HEK293 (cell line): ENCODE measurements at regions not wholly inside any gene's neighbourhood (a gene's known extent, or its start where the extent isn't known, plus 50 kb on each side); places are given as distances from the start of the nearest gene placed in this dataset.
A peak's percentile ranks its signal among the peaks of the same experiment; 100 is the strongest.

Source experiments
- CTCF ChIA-PET: fragments of 350-600 bp; formaldehyde crosslinking; extraction: SDS; loops from one replicate; lab custom pipeline; 2021; ENCODE audit warnings: antibody characterized with exemption; lab: Yijun Ruan, JAX
- POLR2A ChIA-PET: fragments of 300-600 bp; formaldehyde crosslinking; extraction: SDS; loops from one replicate; lab custom pipeline; 2020; ENCODE audit warnings: antibody characterized with exemption, inconsistent platforms; lab: Yijun Ruan, JAX
- H3K27ac ChIP-seq: fragments of 200-500 bp; sonication (Bioruptor generic); 2 replicates; pipeline ENCODE4 v1.5.1; 2014; ENCODE audit warnings: low read depth, low read length, control low read depth, inconsistent platforms; ENCODE audit errors: extremely low read depth
- H3K36me3 ChIP-seq, 2 experiments: fragments of 200-500 bp in 1 of 2; sonication (Bioruptor generic) in 1 of 2; 1 replicate in 1 of 2; 2 replicates in 1 of 2; pipeline ENCODE4 v1.5.1; 2014 to 2017; ENCODE audit warnings: inconsistent platforms in 2 of 2, low read length in 2 of 2; ENCODE audit not compliant: control insufficient read depth in 2 of 2, insufficient read depth in 1 of 2
- H3K4me1 ChIP-seq: fragments of 200-500 bp; sonication (Bioruptor generic); 2 replicates; pipeline ENCODE4 v1.5.1; 2014; ENCODE audit warnings: mild to moderate bottlenecking, low read length, inconsistent platforms; ENCODE audit not compliant: control insufficient read depth, insufficient read depth
- H3K4me3 ChIP-seq: 2 replicates; pipeline ENCODE4 v1.5.1; 2011; ENCODE audit warnings: low read depth, mild to moderate bottlenecking, control low read depth, low read length, moderate library complexity
- H3K9me3 ChIP-seq: fragments of 200-500 bp; sonication (Bioruptor generic); 2 replicates; pipeline ENCODE4 v1.5.1; 2014; ENCODE audit warnings: low read depth, low read length, inconsistent platforms; ENCODE audit not compliant: control insufficient read depth, insufficient read depth
- EGR2 ChIP-seq: fragments of 450-650 bp; formaldehyde crosslinking; IDR thresholded peaks from 2 replicates; pipeline ENCODE4 v1.5.1; 2016; ENCODE audit warnings: low read depth, missing biosample characterization, missing genetic modification characterization
- FEZF1 ChIP-seq: fragments of 450-650 bp; formaldehyde crosslinking; IDR thresholded peaks from 2 replicates; pipeline ENCODE4 v1.5.1; 2016; ENCODE audit warnings: missing biosample characterization, missing genetic modification characterization
- GLI2 ChIP-seq: fragments of 450-650 bp; formaldehyde crosslinking; IDR thresholded peaks from 2 replicates; pipeline ENCODE4; 2017; ENCODE audit warnings: missing biosample characterization, missing genetic modification characterization, low read depth, borderline replicate concordance
- MEIS1 ChIP-seq: sonication (generic); formaldehyde crosslinking; IDR thresholded peaks from 2 replicates; pipeline ENCODE4 v1.8.1; 2022; ENCODE audit warnings: missing genetic modification reagents, mild to moderate bottlenecking, borderline replicate concordance
- SCRT2 ChIP-seq: fragments of 450-650 bp; formaldehyde crosslinking; IDR thresholded peaks from 2 replicates; pipeline ENCODE4 v1.5.1; 2016; ENCODE audit warnings: missing biosample characterization, missing genetic modification characterization
- TRIM28 ChIP-seq: IDR thresholded peaks from 2 replicates; pipeline ENCODE4 v1.6.1; 2011; ENCODE audit warnings: low read length, control low read depth, borderline replicate concordance
- ZBTB8A ChIP-seq: fragments of 450-650 bp; formaldehyde crosslinking; IDR thresholded peaks from 2 replicates; pipeline ENCODE4 v1.5.1; 2016; ENCODE audit warnings: missing biosample characterization, missing genetic modification characterization
- ZFHX2 ChIP-seq: fragments of 450-650 bp; formaldehyde crosslinking; conservative IDR thresholded peaks from 2 replicates; pipeline ENCODE4 v1.5.1; 2016; ENCODE audit warnings: missing biosample characterization, missing genetic modification characterization
- ZFP41 ChIP-seq: fragments of 450-650 bp; formaldehyde crosslinking; IDR thresholded peaks from 2 replicates; pipeline ENCODE4 v1.5.1; 2016; ENCODE audit warnings: missing biosample characterization, missing genetic modification characterization, borderline replicate concordance
- ZFP69B ChIP-seq: fragments of 450-650 bp; formaldehyde crosslinking; IDR thresholded peaks from 2 replicates; pipeline ENCODE4 v1.5.1; 2016; ENCODE audit warnings: missing biosample characterization, missing genetic modification characterization
- ZNF10 ChIP-seq: fragments of 450-650 bp; formaldehyde crosslinking; IDR thresholded peaks from 2 replicates; pipeline ENCODE4 v1.5.1; 2017; ENCODE audit warnings: missing biosample characterization, missing genetic modification characterization
- ZNF37A ChIP-seq: fragments of 450-650 bp; IDR thresholded peaks from 2 replicates; pipeline ENCODE4 v1.5.1; 2018; ENCODE audit warnings: missing biosample characterization, missing genetic modification characterization
- ZNF404 ChIP-seq: fragments of 450-650 bp; formaldehyde crosslinking; IDR thresholded peaks from 2 replicates; pipeline ENCODE4 v1.5.1; 2017; ENCODE audit warnings: missing biosample characterization, missing genetic modification characterization
- ZNF423 ChIP-seq: fragments of 450-650 bp; formaldehyde crosslinking; IDR thresholded peaks from 2 replicates; pipeline ENCODE4 v1.5.1; 2016; ENCODE audit warnings: missing biosample characterization, missing genetic modification characterization
- ZNF530 ChIP-seq: fragments of 450-650 bp; formaldehyde crosslinking; IDR thresholded peaks from 2 replicates; pipeline ENCODE4 v1.5.1; 2016; ENCODE audit warnings: low read depth, missing biosample characterization, missing genetic modification characterization
- ZNF544 ChIP-seq: fragments of 450-650 bp; formaldehyde crosslinking; IDR thresholded peaks from 2 replicates; pipeline ENCODE4 v1.5.0; 2017; ENCODE audit warnings: missing biosample characterization, missing genetic modification characterization
- ZNF560 ChIP-seq: fragments of 450-650 bp; formaldehyde crosslinking; IDR thresholded peaks from 2 replicates; pipeline ENCODE4 v1.5.1; 2017; ENCODE audit warnings: missing biosample characterization, missing genetic modification characterization, borderline replicate concordance
- ZNF600 ChIP-seq: fragments of 450-650 bp; formaldehyde crosslinking; IDR thresholded peaks from 2 replicates; pipeline ENCODE4 v1.5.1; 2016; ENCODE audit warnings: missing biosample characterization, missing genetic modification characterization
- ZNF658 ChIP-seq: fragments of 450-650 bp; formaldehyde crosslinking; IDR thresholded peaks from 2 replicates; pipeline ENCODE4; 2016; ENCODE audit warnings: missing biosample characterization, missing genetic modification characterization
- ZNF660 ChIP-seq: fragments of 450-650 bp; IDR thresholded peaks from 2 replicates; pipeline ENCODE4 v1.5.1; 2018; ENCODE audit warnings: missing biosample characterization, mild to moderate bottlenecking, missing genetic modification characterization
- ZNF677 ChIP-seq: fragments of 450-650 bp; IDR thresholded peaks from 2 replicates; pipeline ENCODE4 v1.5.0; 2018; ENCODE audit warnings: missing biosample characterization, mild to moderate bottlenecking, missing genetic modification characterization, moderate library complexity
- ZNF707 ChIP-seq: fragments of 450-650 bp; formaldehyde crosslinking; IDR thresholded peaks from 2 replicates; pipeline ENCODE4 v1.5.1; 2016; ENCODE audit warnings: missing biosample characterization, missing genetic modification characterization
- ZNF747 ChIP-seq: fragments of 450-650 bp; formaldehyde crosslinking; IDR thresholded peaks from 2 replicates; pipeline ENCODE4 v1.5.1; 2016; ENCODE audit warnings: missing biosample characterization, missing genetic modification characterization
- ZNF843 ChIP-seq: fragments of 450-650 bp; formaldehyde crosslinking; IDR thresholded peaks from 2 replicates; pipeline ENCODE4 v1.5.1; 2016; ENCODE audit warnings: missing biosample characterization, missing genetic modification characterization
- TF ChIP-seq, protein P1 (sequence below): fragments of 450-650 bp; formaldehyde crosslinking; optimal IDR thresholded peaks from 2 replicates; pipeline ENCODE3; 2016; ENCODE audit warnings: missing biosample characterization, mild to moderate bottlenecking, missing genetic modification characterization
- TF ChIP-seq, protein P2 (sequence below): fragments of 450-650 bp; formaldehyde crosslinking; IDR thresholded peaks from 2 replicates; pipeline ENCODE4 v1.5.1; 2016; ENCODE audit warnings: missing biosample characterization, missing genetic modification characterization, low read depth
- TF ChIP-seq, protein P3 (sequence below): fragments of 450-650 bp; formaldehyde crosslinking; IDR thresholded peaks from 2 replicates; pipeline ENCODE4 v1.5.1; 2016; ENCODE audit warnings: missing biosample characterization, missing genetic modification characterization
- TF ChIP-seq, protein P4 (sequence below): fragments of 450-650 bp; formaldehyde crosslinking; IDR thresholded peaks from 2 replicates; pipeline ENCODE4 v1.5.1; 2016; ENCODE audit warnings: missing biosample characterization, missing genetic modification characterization
- TF ChIP-seq, protein P5 (sequence below): fragments of 450-650 bp; formaldehyde crosslinking; IDR thresholded peaks from 2 replicates; pipeline ENCODE4 v1.5.1; 2016; ENCODE audit warnings: missing biosample characterization, missing genetic modification characterization

DNA sequence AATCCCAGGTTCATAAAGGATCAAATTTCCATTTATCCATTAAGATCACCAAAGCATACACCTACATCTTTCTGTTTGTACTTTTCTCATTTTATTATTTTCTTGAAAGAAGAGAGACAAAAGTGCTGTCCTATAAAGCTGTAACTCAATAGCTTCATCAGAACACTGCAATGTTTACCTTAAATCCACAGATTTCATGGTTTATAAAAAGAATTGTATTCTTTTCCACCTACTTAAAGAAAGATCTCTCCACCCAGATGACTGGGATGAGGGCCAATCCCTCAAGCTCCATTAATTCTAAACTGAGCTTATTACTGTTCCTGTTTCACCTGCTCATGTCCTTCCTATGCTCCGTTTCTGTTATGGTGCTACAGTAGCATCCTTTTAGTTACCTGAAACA lies 470.6 kb downstream of the BCAT1 start (continued):
- TF ChIP-seq ZBTB8A (tag by site-specific recombination) (0 out of 2 replicates have a peak, but pooled peaks have one; percentile 9), ZFHX2 (tag by site-specific recombination) (peak; percentile 61), ZNF404 (tag by site-specific recombination) (no peak), ZNF707 (no peak), ZNF530 (tag by site-specific recombination) (no peak), ZNF600 (tag by site-specific recombination) (no peak), ZNF660 (tag by site-specific recombination) (no peak), SCRT2 (tag by site-specific recombination) (no peak), FEZF1 (tag by site-specific recombination) (peak; percentile 65), GLI2 (tag by site-specific recombination) (no peak), ZNF37A (no peak), ZFP41 (tag by site-specific recombination) (no peak), ZNF677 (tag by site-specific recombination) (no peak), ZNF747 (tag by site-specific recombination) (no peak), TRIM28 (no peak), ZNF560 (tag by site-specific recombination) (no peak), ZNF423 (tag by site-specific recombination) (no peak)
- TF ChIP-seq, protein P1, sequence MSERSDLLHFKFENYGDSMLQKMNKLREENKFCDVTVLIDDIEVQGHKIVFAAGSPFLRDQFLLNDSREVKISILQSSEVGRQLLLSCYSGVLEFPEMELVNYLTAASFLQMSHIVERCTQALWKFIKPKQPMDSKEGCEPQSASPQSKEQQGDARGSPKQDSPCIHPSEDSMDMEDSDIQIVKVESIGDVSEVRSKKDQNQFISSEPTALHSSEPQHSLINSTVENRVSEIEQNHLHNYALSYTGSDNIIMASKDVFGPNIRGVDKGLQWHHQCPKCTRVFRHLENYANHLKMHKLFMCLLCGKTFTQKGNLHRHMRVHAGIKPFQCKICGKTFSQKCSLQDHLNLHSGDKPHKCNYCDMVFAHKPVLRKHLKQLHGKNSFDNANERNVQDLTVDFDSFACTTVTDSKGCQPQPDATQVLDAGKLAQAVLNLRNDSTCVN: no peak
- TF ChIP-seq, protein P2, sequence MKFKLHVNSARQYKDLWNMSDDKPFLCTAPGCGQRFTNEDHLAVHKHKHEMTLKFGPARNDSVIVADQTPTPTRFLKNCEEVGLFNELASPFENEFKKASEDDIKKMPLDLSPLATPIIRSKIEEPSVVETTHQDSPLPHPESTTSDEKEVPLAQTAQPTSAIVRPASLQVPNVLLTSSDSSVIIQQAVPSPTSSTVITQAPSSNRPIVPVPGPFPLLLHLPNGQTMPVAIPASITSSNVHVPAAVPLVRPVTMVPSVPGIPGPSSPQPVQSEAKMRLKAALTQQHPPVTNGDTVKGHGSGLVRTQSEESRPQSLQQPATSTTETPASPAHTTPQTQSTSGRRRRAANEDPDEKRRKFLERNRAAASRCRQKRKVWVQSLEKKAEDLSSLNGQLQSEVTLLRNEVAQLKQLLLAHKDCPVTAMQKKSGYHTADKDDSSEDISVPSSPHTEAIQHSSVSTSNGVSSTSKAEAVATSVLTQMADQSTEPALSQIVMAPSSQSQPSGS: no peak
- TF ChIP-seq, protein P3, sequence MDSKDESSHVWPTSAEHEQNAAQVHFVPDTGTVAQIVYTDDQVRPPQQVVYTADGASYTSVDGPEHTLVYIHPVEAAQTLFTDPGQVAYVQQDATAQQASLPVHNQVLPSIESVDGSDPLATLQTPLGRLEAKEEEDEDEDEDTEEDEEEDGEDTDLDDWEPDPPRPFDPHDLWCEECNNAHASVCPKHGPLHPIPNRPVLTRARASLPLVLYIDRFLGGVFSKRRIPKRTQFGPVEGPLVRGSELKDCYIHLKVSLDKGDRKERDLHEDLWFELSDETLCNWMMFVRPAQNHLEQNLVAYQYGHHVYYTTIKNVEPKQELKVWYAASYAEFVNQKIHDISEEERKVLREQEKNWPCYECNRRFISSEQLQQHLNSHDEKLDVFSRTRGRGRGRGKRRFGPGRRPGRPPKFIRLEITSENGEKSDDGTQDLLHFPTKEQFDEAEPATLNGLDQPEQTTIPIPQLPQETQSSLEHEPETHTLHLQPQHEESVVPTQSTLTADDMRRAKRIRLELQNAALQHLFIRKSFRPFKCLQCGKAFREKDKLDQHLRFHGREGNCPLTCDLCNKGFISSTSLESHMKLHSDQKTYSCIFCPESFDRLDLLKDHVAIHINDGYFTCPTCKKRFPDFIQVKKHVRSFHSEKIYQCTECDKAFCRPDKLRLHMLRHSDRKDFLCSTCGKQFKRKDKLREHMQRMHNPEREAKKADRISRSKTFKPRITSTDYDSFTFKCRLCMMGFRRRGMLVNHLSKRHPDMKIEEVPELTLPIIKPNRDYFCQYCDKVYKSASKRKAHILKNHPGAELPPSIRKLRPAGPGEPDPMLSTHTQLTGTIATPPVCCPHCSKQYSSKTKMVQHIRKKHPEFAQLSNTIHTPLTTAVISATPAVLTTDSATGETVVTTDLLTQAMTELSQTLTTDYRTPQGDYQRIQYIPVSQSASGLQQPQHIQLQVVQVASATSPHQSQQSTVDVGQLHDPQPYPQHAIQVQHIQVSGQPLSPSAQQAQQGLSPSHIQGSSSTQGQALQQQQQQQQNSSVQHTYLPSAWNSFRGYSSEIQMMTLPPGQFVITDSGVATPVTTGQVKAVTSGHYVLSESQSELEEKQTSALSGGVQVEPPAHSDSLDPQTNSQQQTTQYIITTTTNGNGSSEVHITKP (tag by site-specific recombination): no peak

DNA sequence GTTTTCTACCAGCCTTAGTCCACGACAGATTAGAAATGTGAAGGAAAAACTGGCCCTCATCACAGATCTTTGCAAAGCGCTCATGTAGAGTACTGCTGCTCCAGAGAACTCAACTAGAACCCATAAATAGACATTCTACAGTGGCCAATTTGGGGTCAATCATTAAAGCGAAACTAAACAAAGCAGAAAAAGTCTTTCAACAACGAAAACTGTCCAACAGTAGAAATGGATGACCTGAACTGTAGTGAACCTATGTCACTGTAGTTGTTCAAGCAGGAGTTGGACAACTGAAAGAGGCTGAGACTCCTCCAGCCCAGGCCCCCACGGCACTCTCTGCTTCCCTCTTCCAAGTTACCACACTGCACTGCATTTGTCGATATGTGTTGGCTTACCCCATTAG lies 472.6 kb downstream of the BCAT1 start:
- CTCF ChIA-PET: no interaction called here
- POLR2A ChIA-PET: no interaction called here
- no peak overlapping the region for H3K4me3 ChIP-seq
- H3K36me3 ChIP-seq: no peaks in the 10 kb centered on the region
- H3K9me3 ChIP-seq: no peaks in the 10 kb centered on the region
- TF ChIP-seq ZNF747 (tag by site-specific recombination) (no peak), ZNF658 (tag by site-specific recombination) (no peak), MEIS1 (no peak), EGR2 (tag by site-specific recombination) (no peak), ZFP69B (tag by site-specific recombination) (no peak), ZNF10 (no peak), ZNF843 (no peak), ZNF544 (tag by site-specific recombination) (no peak)
- TF ChIP-seq, protein P4, sequence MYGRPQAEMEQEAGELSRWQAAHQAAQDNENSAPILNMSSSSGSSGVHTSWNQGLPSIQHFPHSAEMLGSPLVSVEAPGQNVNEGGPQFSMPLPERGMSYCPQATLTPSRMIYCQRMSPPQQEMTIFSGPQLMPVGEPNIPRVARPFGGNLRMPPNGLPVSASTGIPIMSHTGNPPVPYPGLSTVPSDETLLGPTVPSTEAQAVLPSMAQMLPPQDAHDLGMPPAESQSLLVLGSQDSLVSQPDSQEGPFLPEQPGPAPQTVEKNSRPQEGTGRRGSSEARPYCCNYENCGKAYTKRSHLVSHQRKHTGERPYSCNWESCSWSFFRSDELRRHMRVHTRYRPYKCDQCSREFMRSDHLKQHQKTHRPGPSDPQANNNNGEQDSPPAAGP (tag by site-specific recombination): no peak
- TF ChIP-seq, protein P5, sequence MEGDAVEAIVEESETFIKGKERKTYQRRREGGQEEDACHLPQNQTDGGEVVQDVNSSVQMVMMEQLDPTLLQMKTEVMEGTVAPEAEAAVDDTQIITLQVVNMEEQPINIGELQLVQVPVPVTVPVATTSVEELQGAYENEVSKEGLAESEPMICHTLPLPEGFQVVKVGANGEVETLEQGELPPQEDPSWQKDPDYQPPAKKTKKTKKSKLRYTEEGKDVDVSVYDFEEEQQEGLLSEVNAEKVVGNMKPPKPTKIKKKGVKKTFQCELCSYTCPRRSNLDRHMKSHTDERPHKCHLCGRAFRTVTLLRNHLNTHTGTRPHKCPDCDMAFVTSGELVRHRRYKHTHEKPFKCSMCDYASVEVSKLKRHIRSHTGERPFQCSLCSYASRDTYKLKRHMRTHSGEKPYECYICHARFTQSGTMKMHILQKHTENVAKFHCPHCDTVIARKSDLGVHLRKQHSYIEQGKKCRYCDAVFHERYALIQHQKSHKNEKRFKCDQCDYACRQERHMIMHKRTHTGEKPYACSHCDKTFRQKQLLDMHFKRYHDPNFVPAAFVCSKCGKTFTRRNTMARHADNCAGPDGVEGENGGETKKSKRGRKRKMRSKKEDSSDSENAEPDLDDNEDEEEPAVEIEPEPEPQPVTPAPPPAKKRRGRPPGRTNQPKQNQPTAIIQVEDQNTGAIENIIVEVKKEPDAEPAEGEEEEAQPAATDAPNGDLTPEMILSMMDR: no peak
- H3K4me1 ChIP-seq: peaks cover 17% of the 10 kb centered on the region
- no peak overlapping the region for H3K27ac ChIP-seq
